GM13976 (cell line): ENCODE measurements at regions not wholly inside any gene's neighbourhood (a gene's known extent, or its start where the extent isn't known, plus 50 kb on each side); places are given as distances from the start of the nearest gene placed in this dataset.

Source experiments
- DNase-seq: peaks from one replicate; pipeline ENCODE4 v3.0.0; 2012; ENCODE audit warnings: low spot score
- in situ Hi-C: fragments of 300-500 bp; cut with MboI; formaldehyde crosslinking; loops from one replicate; pipeline ENCODE4 v1.12.0; 2022; ENCODE audit warnings: low sequenced_read_pairs, mixed read lengths, inconsistent platforms; ENCODE audit not compliant: unreplicated experiment
- TF ChIP-seq, protein P1 (sequence below): IDR thresholded peaks from 2 replicates; pipeline ENCODE4 v1.5.1; 2012; ENCODE audit warnings: borderline replicate concordance, mild to moderate bottlenecking; ENCODE audit not compliant: insufficient read depth; ENCODE audit errors: extremely low read depth, missing control alignments, control extremely low read depth

DNA sequence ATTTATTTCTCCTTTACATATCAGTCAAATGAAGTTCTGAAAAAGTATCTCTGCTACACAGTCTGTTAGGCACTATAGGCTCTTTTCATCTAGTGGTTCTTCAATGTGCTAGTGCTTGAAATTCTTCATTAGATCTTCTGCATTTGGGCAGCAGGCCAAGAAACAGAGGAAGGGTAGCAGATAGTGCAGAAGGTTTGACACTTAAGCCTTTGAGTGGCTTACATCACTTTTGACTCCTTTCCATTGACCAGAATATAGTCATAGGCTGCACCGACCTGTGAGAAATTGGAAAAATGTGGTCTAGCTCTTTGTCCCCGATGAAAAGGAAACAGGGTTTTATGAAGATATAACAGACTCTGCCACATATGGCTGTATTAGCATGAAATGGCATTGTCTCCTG is 459.5 kb upstream of the PTGER4 start:
- no peak for DNase-seq
- TF ChIP-seq, protein P1, sequence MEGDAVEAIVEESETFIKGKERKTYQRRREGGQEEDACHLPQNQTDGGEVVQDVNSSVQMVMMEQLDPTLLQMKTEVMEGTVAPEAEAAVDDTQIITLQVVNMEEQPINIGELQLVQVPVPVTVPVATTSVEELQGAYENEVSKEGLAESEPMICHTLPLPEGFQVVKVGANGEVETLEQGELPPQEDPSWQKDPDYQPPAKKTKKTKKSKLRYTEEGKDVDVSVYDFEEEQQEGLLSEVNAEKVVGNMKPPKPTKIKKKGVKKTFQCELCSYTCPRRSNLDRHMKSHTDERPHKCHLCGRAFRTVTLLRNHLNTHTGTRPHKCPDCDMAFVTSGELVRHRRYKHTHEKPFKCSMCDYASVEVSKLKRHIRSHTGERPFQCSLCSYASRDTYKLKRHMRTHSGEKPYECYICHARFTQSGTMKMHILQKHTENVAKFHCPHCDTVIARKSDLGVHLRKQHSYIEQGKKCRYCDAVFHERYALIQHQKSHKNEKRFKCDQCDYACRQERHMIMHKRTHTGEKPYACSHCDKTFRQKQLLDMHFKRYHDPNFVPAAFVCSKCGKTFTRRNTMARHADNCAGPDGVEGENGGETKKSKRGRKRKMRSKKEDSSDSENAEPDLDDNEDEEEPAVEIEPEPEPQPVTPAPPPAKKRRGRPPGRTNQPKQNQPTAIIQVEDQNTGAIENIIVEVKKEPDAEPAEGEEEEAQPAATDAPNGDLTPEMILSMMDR: no peak
- in situ Hi-C loops: no loop called here

DNA sequence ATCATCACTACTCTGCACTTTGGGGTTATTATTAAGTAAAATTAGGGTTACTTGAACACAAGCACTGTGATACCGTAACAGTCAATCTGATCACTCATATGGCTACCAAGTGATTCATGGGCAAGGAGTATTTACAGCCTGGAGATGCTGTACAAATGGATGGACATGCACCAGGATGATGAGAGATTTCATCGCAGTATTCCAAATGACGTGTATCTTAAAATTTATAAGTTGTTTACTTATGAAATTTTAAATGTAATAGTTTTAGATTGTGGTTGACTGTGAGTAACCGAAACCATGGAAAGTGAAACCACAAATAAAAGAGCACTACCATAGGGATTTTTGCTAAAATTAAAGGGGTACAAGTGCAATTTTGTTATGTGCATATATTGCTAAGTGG is 462.2 kb upstream of the PTGER4 start:
- in situ Hi-C loops: no loop called here
- TF ChIP-seq, protein P1: no peak
- DNase-seq: no peak

GRCh38 chr5:40210694-40211093 is 469.0 kb upstream of the PTGER4 start:
- TF ChIP-seq, protein P1: no peak
- in situ Hi-C loops: no loop called here
- DNase-seq: no peak

DNA sequence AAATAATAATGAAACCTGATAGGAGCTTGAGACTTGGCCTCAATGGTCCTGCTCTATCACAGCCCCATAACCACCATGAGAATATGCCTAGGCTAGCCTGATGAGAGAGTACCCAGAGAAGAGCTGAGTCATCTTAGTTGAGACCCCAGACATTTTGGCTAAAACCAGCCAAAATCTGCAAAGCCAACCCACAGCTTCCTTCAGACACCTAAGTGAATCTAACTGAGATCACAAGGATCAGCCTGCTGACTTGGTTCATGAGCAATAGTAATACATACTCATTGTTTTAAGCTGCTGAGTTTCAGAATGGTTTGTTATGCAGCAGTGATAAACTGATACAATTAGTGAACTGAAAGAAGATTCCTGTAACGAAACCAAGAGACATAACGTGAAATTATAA is 473.7 kb upstream of the PTGER4 start:
- in situ Hi-C loops: no loop called here
- no peak for DNase-seq
- TF ChIP-seq, protein P1: no peak

DNA sequence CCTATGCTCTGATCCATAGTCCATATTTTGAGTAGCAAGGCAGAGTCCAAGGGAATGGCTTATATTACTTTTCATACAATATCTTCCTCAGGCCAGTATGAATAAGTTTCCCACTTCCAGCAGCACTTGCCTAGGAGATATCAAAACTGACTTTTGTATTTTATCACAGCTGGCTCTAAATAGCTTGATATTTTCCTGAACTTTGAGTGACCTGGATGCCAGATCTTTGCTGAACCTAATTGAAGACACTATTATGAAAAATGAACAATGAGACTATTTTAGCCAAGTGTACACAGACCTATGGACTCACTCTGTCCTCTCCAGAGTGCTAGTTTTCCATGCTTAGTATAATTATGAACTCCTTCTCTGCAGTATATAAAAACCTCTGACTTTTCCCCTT is 475.6 kb upstream of the PTGER4 start:
- in situ Hi-C loops: no loop called here
- DNase-seq: no peak
- TF ChIP-seq, protein P1: no peak

GRCh38 chr5:40202814-40203440 is 476.8 kb upstream of the PTGER4 start:
- TF ChIP-seq, protein P1: no peak
- in situ Hi-C loops: no loop called here
- DNase-seq: no peak
